GM12873 (cell line): ENCODE measurements at regions not wholly inside any gene's neighbourhood (a gene's known extent, or its start where the extent isn't known, plus 50 kb on each side); places are given as distances from the start of the nearest gene placed in this dataset.

ENCODE experiments used
- CTCF ChIP-seq: IDR thresholded peaks from 2 replicates; pipeline ENCODE4 v1.5.1; 2012; ENCODE audit warnings: low read depth, mild to moderate bottlenecking, moderate library complexity, low read length, control low read depth; ENCODE audit not compliant: insufficient read depth; ENCODE audit errors: missing control alignments

GRCh38 chrX:109252789-109253188 is 229.1 kb downstream of the GUCY2F start:
- no peak for TF ChIP-seq CTCF

- no peak for TF ChIP-seq CTCF
These were observed 263.1 kb downstream of the GUCY2F start for GRCh38 chrX:109218761-109219160.

- no peak for TF ChIP-seq CTCF
These were observed 282.2 kb downstream of the GUCY2F start for GRCh38 chrX:109199726-109200125.

GRCh38 chrX:109190542-109190941 is 291.3 kb downstream of the GUCY2F start:
- no peak for TF ChIP-seq CTCF

DNA sequence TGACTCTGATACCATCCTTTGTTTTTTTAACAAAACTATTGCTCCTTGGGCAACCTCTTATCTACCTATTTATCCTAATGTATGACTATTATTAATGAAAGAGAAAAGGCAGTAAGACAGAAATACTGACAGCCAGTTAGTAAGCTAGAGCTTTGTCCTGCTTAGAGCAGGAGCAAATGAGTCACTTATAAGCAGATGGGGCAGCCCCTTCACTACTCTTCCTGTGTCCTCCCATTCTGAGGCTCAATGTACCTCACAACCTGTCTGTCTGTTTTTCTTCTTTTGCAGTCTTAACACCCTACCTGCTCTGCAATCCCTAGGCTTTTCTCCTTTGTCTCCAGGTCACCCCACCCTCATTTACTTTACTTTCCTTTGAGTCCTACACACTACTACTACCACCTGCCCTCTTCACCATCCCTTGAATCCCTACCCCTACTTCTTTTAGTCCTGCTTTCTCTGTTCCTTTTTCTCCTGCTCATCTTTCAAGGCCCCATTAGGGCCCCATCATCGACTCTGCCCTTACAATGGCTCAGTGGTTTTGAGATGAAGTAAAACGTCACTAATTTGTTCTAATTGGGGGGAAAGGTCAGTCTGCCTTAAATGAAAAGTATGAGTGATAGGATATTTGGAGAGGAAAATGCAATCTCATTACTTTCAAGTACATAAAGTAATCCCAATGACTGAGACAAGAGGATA is 294.3 kb downstream of the GUCY2F start:
- TF ChIP-seq CTCF: no peak

DNA sequence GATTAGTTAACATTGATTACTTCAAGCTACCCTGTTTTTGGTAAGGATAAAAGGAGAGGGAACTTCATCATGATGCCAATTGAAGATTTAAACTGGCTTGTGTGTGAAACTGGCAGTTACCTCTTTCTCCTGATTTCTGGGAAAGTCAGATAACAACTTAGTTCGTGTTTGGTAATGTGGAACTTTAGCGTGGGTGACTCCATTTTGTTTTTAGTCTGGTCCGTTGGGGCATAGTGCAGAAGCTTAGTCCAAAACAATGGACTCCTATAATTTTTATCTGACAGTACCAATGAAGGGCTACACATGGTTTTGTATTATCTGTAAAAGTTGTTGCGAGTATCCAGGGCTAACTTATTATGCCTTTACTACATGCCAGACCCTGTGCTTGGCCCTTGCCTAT is 294.9 kb downstream of the GUCY2F start:
- TF ChIP-seq CTCF: no peak

DNA sequence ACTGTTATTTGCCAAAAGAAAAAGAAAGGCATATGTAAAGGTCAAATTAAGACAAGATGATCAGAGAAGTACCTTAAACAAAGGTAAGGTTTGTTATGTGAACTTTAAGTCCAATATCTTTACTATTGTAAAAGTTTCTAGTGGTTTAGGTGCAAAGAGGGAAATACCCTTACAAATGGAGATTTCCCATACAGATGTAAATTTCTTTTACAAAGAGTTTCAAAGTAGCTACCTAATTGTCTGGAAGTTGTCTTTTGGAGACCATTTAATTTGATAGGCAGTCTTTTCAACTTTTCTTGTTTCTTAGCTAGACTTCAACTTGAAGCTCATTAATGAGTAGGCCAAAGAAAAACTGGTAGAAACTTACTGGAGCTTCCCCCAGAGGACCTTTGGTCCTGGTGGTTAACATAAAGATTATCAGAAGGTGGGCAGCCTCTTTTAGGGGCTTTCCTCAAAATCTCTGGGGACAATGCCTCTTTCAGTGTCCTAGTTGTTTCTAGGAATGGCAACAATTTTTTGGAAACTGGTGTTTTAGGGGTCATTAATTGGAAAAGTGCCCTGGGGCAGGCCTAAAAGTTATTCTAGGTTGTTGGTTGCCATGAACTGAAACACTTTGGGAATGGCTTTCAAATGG is 297.3 kb downstream of the GUCY2F start:
- TF ChIP-seq CTCF: no peak
